GM15510 (cell line): ENCODE measurements at regions not wholly inside any gene's neighbourhood (a gene's known extent, or its start where the extent isn't known, plus 50 kb on each side); places are given as distances from the start of the nearest gene placed in this dataset.

Experiments
- POLR2A ChIP-seq: IDR thresholded peaks from 3 replicates; pipeline ENCODE4 v1.6.1; 2011; ENCODE audit warnings: borderline replicate concordance; ENCODE audit not compliant: insufficient read length; ENCODE audit errors: extremely low read depth

DNA sequence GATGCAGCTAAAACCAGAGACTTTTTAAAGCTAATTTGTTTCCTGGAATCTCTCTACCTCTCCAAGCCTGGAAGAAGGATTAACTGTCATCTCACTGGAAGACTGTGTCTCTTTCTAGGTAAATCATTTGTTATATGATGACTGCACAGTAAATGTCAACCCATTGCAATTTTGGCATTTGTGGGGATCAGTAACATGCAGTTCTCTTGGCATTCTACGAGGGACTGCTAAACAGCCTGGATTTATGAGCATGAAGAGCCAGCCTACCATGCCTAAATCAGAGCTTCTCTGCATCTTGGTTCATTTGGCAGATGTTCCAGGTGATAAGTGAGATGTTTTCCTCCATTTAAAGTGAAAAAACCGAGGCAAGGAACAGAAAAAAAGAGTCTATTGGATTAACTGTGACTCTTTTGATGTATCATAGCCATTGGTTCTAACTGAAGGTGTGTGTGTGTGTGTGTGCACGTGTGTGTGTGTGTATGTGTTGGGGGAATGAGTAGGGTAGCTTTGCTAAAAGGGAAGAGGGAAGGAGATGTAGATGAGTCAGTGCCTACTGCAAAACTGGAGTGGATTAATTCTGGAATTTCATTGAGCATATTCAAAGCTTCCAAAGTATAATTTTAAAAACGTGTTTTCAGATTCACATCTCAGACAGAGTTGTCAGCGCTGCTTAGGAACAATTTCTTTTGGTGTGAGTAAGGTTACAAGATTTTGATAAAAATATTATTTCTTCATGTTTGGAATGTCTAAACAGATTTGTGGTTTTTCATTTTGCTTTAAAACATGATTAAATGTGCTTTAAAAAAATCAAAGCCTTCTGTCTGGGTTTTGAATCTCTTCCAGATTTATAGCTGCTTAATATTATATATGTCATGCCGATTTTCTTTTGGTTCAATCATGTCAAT is 123.2 kb upstream of the LNX1 start:
- no peak for TF ChIP-seq POLR2A

- no peak for TF ChIP-seq POLR2A
These were observed 122.5 kb upstream of the LNX1 start for GRCh38 chr4:53713767-53714166.

GRCh38 chr4:53713296-53713695 is 122.0 kb upstream of the LNX1 start:
- TF ChIP-seq POLR2A, result no peak

DNA sequence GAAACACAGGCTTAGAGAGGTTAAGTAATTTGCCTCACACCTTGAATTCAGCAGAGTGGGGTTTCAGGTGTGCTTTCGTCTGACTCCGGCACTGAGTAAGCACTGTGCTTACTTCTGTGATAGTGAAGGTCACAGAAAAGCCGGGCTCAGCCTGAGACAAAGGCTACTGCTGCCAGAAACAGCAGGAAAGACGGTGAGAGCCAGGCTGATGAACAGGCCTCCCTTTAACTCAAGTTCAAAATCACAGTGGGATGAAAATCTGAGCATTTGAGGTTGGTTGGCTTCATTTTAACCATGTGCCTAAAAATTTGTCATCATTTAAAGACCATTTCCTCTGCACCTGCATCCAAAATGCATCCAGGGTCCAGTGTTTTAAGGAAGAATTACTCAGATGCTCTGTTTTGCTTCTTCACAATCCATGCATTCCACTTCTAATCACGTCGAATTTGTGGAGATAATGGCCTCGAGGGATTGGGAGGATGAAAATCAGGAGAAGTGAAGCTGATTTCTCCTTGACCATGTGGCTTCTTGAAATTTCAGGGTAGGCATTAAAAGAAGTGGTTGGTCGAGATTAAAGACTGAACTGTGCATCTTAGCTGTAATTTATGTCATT is 121.2 kb upstream of the LNX1 start:
- TF ChIP-seq POLR2A, result no peak

DNA sequence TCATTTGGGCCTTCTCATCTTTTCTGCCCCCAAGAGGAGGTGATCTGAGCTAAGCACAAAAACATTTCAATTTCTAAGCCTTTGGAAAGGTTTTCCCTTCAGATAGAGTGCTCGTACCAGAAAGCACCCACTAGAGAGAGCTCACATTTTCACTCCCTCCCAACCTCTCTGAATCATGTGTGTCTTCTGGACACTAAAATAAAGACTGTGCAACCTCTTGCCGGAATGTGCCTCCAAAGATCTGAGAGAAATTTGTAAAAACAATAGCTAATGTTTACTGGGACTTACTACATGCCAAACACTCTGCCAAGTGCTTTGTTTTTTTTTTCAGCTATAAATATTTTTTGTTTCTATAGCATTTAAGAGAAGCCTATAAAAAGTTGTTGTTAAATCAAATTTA is 120.6 kb upstream of the LNX1 start:
- TF ChIP-seq POLR2A, result no peak

GRCh38 chr4:53709693-53710092 is 118.4 kb upstream of the LNX1 start:
- TF ChIP-seq POLR2A, result no peak

DNA sequence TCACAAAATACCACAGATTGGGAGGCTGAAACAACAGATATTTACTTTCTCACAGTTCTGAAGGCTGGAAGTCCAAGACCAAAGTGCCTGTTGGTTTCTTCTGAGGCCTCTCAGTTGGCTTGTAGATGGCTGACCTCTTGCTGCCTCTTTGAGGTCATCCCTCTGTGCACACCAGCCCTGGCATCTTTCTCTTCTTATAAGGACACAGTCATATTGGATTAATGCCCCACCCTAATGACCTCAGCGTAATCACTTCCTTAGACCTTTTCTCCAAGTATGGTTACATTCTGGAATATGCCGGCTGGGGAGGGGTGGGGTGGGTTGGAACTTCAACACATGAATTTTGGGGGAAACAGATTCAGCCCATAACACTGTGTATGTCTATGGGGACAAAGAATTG is 116.2 kb upstream of the LNX1 start:
- no peak for TF ChIP-seq POLR2A

- no peak for TF ChIP-seq POLR2A
These were observed 115.2 kb upstream of the LNX1 start for GRCh38 chr4:53706422-53707032.

DNA sequence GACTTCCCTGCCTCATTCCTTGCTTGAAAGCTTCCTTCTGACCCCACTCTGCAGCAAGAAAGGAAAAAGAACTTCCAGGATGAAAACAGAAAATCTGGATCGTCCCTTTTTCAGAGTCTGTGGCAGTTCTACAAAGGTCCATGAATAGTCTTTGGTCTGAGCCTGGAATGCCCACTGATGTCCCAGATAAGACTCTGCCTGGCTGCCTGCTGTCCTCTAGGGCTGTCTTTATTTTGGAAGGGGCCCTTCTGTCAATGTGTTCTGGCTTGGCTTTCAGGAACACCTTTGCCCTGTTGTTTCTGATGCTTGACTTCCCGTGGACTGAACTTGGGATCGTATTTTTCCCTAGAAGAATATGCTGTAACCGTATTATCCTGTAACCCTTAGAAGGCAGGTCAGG is 114.7 kb upstream of the LNX1 start:
- no peak for TF ChIP-seq POLR2A

DNA sequence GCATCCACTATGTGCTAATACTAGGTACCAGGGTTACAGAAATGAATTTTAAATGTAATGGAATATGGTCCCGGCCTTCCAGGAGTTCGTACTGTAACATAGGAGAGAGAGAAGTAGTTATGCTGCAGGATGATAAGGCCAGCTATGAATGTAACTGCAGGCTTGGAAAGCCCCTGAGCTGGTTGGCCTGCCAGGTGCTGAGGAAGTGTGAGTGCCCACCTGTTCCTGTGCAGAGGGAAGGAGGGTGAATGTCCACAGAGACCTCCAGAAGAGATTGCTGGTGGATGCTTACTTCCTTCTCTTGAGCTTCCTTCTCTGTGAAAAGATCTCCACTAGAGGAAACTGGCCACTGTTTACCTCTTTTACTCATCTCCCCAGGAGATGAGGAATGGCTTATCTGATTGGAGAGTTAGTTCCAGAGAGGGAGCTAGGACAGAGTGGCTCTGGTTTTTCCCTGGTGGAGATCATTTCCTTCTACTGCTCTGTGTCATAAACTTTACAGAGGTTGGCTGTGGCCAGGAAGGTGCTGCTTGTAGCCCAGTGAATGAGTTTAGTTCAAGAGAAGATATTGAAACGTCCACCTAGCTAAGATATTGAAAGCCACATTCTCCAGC is 114.0 kb upstream of the LNX1 start:
- TF ChIP-seq POLR2A, result no peak

DNA sequence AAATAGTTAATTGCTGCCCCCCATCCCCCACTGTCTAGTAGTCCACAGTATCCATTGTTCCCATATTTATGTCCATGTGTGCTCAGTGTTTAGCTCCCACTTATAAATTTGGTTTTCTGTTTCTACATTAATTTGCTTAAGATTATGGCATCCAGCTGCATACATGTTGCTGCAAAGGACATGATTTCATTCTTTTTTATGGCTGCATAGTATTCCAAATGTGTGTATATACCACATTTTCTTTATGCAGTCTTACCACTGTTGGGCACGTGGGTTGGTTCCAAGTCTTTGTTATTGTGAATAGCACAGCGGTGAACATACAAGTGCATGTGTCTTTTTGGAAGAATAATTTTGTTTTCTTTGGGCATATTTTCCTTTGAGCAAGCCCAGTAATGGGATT is 113.0 kb upstream of the LNX1 start:
- no peak for TF ChIP-seq POLR2A

DNA sequence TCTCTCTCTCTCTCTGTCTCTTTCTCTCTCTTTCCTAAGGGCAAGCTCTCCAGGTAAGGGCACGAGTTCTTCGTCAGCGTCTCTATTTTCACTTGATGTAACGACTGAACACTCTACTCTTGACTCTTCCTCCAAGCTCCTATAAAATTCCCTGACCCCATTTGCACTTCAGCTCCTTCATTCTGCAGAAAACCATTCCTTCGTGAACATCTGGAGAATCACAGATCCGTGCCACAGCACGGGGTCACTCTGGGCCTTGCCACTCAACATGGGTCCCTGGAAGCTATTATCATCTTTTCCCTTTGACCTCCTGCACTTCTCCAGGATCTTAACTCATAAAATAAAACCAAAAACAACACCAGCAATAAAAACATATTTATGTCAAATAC is 112.0 kb upstream of the LNX1 start:
- TF ChIP-seq POLR2A, result no peak

GRCh38 chr4:53702334-53703266 is 111.3 kb upstream of the LNX1 start:
- no peak for TF ChIP-seq POLR2A

DNA sequence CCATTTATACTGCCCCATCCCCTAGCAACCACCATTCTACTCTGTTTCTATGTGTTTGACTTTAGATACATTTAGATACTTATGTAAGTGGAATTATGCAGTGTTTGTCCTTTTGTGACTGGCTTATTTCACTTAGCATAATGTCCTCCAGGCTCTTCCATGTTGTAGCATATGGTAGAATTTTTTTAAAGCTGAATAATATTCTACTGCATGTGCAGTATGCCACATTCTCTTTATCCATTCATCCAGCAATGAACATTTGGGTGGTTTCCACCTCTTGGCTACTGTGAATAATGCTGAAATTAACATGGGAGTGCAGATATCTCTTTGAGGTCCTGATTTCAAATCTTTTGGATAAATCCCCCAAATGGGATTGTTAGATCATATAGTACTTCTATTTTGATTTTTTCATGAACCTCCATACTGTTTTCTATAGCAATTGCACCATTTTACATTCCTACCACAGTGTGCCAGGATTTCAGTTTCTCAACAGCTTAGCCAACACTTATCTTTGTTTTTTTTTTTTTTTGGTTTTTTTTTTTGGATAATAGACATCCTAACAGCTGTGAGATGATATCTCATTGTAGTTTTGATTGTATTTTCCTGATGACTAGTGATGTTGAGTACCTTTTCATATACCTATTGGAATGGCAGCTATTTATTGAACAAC is 105.9 kb upstream of the LNX1 start:
- TF ChIP-seq POLR2A, result no peak
